GM12873 (cell line): ENCODE measurements at regions not wholly inside any gene's neighbourhood (a gene's known extent, or its start where the extent isn't known, plus 50 kb on each side); places are given as distances from the start of the nearest gene placed in this dataset.

Source experiments
- TF ChIP-seq, protein P1 (sequence below): IDR thresholded peaks from 2 replicates; pipeline ENCODE4 v1.5.1; 2012; ENCODE audit warnings: low read depth, mild to moderate bottlenecking, moderate library complexity, low read length, control low read depth; ENCODE audit not compliant: insufficient read depth; ENCODE audit errors: missing control alignments

DNA sequence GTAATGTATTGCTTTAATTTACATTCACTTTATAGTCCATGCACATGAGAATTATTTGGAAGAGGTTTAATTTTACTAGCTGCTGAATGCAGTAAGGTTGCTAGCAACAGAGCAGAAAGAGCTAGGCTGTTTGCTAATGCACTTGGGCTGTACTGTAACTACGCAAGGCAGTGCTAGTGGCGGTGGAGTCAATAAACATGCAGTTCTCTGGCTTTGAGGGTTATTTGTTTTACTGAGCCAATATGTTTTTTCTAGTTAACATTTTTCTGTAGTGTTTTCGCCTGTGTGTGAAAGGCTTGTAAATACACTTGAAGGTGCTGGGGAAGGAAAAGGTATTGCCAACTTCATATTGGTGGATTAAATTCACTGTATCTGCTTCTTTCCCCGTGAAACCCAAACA, 112.8 kb downstream of the BTBD3 start:
- TF ChIP-seq, protein P1, sequence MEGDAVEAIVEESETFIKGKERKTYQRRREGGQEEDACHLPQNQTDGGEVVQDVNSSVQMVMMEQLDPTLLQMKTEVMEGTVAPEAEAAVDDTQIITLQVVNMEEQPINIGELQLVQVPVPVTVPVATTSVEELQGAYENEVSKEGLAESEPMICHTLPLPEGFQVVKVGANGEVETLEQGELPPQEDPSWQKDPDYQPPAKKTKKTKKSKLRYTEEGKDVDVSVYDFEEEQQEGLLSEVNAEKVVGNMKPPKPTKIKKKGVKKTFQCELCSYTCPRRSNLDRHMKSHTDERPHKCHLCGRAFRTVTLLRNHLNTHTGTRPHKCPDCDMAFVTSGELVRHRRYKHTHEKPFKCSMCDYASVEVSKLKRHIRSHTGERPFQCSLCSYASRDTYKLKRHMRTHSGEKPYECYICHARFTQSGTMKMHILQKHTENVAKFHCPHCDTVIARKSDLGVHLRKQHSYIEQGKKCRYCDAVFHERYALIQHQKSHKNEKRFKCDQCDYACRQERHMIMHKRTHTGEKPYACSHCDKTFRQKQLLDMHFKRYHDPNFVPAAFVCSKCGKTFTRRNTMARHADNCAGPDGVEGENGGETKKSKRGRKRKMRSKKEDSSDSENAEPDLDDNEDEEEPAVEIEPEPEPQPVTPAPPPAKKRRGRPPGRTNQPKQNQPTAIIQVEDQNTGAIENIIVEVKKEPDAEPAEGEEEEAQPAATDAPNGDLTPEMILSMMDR, result no peak

DNA sequence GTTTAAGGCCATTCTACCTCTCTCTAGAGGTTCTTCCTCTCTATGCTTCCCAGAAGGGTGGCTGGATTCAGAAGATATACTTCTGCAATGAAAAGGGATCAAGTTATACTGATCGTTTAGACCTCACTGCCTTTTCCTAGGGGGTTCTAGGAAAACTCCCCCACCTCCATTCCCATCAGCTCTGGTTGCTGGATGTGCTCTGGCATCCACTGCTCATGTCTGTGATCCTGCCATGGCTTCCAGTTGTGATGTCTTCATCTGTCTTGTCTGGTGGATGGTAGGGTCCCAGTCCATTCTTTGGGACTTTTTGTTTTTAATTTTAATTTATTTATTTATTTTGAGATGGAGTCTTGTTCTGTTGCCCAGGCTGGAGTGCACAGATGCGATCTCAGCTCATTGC, 118.4 kb downstream of the BTBD3 start:
- TF ChIP-seq, protein P1, result no peak

DNA sequence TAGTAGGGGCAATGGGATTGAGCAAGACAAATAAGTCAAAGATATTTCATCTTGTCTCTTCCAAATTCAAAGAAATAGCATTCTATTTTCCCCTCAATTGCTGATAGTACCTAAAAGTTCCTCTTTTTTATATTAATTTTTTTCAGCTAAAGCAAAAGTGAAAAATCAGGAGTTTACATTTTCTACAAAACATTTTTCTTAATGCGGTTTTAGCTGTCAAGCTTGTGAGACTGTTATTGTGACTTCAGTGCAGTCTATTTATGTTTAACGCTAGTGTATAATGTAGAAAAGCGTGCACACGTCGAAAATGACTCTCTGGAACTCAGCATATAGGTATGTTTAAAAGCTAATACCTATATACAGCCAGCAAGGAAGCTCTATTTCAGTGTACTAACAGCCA, 119.8 kb downstream of the BTBD3 start:
- TF ChIP-seq, protein P1, result no peak

DNA sequence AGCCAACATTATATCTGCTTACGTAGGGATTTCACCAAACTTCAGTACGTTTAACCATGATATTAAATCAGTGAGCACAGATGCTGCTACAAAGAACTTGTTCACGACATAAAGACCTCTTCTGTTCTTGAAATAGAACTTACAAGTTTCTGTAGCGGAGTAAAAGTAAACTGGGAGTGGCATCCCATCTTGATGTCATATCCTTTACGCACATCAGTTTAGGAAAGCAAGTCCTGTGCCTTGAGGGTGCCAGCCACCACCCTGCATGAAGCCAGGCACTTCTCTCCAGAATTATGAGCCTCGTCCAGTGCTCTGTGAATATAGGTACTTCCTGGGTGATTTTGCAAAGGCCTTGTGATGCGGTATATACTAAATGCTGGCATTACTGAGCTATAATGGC, 122.6 kb downstream of the BTBD3 start:
- TF ChIP-seq, protein P1, result no peak

DNA sequence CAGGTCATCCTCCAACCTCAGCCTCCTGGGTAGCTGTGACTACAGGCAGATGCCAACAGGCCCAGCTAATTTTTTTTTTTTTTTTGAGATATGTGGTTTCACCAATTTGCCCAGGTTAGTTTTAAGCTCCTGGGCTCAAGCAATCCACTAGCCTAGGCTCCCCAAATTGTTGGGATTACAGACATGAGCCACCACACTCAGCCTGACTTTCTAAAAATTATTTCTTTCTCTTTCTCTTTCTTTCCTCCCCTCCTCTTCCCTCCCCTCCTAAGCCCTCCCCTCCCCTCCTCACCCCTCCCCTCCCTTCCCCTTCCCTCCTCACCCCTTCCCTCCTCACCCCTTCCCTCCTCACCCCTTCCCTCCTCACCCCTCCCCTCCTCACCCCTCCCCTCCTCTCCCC, 127.3 kb downstream of the BTBD3 start:
- TF ChIP-seq, protein P1, result no peak

DNA sequence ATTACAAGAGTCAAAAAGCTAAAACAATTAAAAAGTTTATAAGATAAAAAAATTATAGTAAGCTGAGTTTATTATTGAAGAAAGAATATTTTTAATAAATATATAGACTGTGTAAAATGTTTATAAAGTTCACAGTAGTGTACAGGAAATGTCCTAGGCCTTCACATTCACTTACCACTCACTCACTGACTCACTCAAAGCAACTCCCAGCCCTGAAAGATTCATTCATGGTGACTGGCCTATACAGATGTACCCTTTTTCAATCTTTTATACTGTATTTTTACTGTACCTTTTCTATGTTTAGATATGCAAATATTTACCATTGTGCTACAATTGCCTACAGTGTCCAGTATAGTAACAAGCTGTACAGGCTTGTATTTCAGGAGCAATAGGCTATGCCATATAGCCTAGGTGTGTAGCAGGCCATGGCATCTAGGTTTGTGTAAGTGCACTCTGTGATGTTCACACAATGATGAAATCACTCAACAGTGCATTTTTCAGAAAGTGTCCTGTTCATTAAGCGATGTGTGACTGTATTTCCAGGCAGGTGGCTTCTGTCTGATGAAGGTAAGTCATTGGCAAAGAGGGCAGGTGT, 130.2 kb downstream of the BTBD3 start:
- TF ChIP-seq, protein P1, result no peak

DNA sequence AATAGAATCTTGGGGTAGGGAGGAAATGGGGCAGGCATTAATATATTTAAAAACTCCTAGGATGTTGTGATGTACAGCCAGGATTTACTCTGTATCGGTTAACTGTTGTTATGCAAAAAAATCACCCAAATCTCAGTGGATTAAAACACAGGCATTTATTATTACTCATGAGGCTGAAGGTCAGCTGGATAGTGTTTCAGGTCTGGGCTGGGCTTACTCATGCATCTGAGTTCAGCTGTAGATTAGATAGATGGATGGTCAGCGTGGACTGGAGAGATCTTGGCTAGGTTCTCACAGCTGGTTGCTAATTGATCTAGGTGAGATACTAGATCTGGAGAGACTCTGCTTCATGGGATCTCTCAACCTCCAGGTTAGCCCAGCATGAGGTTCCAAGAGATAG, 131.4 kb downstream of the BTBD3 start:
- TF ChIP-seq, protein P1, result no peak
